ENCODE measurements at regions not wholly inside any gene's neighbourhood (a gene's known extent, or its start where the extent isn't known, plus 50 kb on each side); places are given as distances from the start of the nearest gene placed in this dataset.

DNA sequence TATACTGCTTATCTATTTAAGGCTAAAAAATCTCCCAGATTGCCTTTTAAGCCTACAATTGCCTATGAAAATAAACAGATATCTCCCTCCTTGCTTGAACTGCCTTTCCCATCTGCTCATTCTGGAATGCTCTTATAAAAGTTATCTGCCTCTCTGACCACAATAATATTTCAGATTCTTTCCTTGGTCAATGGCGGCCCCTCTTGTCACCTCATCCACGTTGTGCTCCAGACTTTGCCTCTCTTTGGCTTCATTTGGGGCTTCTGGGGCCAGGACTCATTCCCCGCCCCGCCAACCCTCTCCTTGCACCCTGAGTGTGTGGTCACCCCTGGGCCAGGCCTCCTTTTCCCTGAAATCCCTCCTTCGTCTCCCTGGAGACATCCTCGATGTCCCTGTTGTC, 110.0 kb upstream of the RPS23 start:
- TF ChIP-seq EZH2 (optimal IDR thresholded peaks at IDR 0.05; ENCODE audit: low read depth, low read length), result no peak
- no peak for TF ChIP-seq CTCF (IDR thresholded peaks at IDR 0.05; ENCODE audit: low read length)
- no peak for TF ChIP-seq EZH2phosphoT487 (IDR thresholded peaks at IDR 0.05; ENCODE audit: low read length)

Measured in MM.1S (cell line).